CD4-positive, alpha-beta T cell treated with Interleukin-4 for 1 hour (primary cell): ENCODE measurements at regions not wholly inside any gene's neighbourhood (a gene's known extent, or its start where the extent isn't known, plus 50 kb on each side); places are given as distances from the start of the nearest gene placed in this dataset.
A peak's percentile ranks its signal among the peaks of the same experiment; 100 is the strongest.
"Not testable (repeated sequence)": the region's sequence is repeated elsewhere in the genome, so short reads cannot be mapped to it uniquely, and the experiment has no call there.

Source experiments
- DNase-seq, 2 donors: peaks; one replicate each; pipeline ENCODE4 v3.0.0-alpha.2; 2020 to 2022

DNA sequence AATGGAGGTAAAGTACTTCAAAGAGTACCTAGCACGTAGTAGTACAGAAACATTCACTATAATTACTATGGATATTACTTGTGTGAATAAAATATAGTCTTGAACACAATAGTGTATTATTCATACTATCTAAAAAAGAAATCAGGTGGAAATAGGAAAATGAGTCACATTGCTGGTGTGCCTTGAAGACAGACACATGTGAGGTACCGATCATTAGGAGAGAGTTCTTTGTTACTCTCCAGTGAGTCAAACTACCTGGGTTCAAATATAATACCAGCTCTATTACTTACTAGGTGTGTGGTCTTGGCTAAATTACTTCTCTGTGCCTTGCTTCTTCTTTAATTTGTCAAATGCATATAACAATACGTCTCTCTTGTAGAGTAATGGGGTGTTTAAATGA lies 50.8 kb upstream of the BEND6 start:
- no peak for DNase-seq

DNA sequence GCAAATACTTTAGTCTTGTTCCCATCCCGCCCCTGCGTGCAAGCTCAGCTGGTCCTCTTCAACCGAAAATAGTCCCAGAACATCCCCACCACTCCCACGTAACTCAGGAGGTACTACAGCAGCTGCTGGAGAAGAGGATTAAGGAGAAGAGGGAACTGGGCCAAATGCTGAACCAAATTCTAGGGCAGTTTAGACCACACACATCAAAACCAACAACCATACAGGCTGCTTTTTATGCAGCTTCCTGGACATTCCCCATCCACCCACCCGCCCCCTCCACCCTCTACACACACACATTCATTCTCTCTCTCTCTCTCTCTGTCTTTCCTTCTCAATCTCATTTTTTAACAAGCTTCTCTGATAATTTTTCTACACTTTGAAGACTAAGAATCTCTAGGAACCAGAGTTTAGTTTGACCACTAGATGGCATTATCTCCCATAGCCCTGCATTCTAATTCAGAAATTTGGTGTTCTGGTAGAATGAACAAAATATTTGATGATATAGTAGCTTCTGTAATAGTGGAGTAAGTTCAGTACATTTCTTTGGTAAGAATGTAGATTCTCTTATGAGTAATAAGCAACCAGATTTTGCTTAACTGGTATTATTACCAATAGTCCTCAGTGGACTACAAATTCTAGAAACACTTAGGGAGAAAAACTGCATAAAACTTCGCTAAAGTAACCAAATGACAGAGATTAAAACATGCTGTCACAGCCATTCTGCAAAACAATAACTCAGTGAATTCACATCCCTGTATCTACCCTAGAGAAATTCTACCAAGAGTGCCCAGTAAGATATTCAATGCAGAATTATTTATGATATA lies 52.1 kb upstream of the BEND6 start:
- peak in 1 of 2 donors; percentile 49 for DNase-seq

DNA sequence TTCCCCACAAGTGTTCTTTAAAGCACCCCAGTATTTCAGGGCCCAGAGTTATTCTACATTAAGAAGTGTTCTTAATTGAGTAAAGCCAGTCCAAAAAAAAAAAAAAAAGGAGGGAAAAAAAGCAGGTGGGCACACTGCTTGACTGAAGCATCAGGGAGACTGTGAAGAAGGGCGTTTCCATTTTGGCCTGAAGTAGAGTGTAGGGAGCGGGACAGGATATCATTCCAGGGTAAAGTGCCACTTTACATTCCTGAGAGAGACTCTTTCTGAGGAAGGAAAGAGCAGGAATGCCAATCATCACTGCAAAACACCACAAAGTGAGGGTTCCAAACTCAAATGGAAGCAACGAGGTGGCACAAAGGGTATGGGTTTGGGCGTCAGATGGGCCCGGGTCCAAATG lies 54.1 kb upstream of the BEND6 start:
- DNase-seq = no peak

DNA sequence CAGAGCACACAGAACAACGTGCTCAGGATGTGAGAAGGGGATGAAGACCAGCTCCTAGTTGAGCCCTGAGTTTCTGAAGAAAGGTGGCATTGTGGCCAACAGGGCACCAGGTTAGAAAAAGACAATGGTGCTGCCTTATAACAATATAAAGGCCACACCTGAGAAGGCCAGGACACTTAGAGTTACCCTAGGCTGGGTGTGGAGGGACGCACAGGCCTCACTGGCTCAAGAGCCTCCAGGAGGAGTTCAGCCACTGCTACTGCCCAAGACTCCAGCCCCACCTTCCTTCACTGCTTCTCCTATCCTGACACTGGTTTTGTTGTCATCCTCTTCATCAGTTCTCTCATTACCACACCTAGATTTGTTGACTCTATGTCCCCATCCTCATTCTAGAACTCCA lies 55.2 kb upstream of the BEND6 start:
- DNase-seq = no peak

DNA sequence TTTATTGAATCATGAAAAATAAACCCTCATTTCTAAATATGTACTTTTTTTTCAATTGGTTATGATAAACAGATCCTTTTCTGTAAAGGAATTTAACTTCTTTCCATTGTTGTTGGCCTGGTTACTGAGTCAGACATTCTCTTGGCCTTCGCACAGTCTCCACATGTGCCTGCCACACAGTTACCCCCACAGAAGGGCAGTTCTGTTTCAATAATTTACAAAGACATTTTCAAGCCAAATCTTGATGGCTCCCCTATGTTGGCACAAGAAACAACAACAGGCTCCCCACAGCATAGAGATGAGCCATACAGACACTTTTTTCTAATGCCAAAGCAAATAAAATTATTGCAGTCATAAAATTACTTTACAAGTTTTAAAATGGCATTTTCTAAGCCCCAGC lies 55.6 kb upstream of the BEND6 start:
- no peak for DNase-seq

DNA sequence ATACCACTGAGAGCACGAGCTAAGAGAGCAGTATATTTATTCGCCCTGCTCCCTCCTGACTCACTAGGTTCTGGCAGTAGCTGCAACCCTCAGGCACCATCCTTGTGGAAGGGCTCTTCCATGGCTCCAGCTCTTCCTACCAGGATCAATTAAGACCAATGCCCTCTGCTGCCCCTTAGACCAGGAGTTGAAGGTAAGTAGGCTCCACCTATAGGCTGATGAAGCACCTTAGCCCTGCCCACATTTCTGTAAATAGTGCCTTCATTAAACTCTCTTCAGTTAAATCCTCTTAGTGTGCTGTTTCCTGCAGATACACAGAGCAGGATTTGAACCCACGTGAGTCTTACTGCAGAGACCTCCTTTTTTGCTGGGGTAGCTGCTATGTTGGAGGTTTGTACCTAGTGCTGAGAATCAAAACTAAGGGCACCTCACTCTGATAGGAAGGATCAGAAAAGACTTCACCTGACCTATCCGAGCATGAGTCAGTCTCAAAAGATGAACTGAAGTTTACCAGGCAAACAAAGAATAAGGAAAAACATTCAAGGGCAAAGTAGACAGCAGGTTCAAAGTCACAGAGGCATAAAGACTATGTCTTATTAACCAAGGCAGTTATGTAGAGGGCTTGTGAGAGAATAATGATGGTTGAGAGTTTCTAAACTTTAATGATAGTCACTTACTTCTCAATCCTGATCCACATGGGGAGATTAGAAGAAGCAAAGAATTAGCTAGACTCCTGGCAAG lies 56.9 kb upstream of the BEND6 start:
- DNase-seq = no peak

DNA sequence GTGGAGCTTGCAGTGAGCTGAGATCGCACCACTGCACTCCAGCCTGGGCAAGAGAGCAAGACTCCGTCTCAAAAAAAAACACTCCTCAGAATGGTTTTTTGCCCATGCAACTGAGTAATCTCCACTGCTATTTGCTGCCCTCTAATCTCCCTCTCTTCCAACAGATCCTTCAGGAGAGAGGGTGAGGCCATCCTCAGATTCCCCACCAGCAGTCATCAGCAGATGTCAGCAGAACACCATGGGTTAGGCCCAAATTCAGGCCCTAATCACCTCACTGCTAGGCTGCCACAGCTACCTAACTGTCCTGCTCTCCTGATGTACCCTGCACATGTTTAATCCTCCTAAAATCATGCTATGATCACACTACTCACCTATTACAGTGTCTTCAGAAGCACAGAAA lies 63.2 kb upstream of the BEND6 start:
- DNase-seq = no peak

DNA sequence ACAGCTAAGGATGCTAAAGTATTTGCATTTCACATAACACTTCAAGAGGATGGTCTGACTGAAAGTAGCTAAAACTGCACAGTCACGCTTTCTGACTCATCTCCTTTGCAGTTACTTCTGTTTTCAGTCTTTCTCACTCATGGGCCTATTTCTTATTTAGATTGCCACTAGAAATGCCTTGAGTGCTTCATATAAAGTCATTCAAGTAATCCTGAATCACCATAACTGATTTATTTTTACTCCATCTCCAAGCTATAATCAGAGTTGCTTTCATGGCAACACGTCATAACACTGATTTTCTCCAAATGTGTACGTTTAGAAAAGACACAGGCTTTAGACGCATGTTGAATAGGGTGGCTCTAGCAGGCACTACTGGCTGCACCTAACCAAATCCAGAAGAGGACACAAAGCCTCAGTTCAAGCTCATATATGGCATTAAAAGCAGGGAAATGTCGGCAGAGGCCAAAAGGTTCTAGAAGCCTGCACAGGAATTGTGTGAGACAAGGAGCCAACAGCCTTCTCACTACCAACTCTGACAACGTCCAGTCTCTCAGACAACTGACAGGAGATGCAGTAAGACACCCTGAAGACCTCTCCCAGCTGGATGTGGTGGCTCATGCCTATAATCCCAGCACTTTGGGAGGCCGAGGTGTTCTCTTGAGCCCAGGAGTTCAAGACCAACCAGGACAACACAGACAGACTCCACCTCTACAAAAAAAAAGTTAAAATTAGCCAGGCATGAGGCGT lies 64.1 kb upstream of the BEND6 start:
- no peak for DNase-seq

DNA sequence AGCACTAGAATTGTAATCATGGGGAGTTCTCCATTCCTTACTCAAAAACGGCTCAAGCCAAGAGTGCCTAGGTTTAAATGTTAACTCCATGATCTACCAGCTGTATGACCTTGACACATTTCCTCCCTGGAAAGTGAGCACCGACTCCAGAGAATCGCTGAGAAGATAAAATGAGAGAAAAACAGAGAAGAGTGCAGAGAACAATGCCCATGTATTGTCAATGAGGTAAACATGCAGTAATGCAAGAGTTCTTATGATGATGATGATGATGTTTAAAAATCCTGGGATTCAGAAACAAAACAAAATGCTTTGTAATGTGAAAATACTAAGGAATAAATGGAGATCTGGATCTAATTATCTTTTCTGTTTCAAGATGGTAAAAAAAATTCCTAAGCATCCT lies 64.8 kb upstream of the BEND6 start:
- DNase-seq = no peak

DNA sequence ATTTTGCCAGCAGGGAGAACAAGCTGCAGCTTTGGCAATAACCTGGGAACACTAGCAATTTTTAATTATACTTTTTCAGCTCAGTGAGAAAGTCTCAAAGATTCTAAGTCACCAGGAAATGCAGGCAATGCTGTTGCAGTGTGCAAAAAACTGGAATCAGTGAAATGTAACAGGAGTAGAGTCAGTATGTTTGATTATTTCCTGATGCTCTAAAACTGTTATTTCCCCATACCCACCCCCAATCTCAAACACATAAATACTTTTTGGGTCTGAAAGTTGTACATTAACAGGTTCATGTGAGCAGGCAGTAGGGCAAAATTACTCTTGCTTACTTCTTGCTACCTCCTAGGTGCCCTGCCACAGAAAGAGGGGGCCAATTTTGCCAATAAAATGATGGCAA lies 65.4 kb upstream of the BEND6 start:
- no peak for DNase-seq

DNA sequence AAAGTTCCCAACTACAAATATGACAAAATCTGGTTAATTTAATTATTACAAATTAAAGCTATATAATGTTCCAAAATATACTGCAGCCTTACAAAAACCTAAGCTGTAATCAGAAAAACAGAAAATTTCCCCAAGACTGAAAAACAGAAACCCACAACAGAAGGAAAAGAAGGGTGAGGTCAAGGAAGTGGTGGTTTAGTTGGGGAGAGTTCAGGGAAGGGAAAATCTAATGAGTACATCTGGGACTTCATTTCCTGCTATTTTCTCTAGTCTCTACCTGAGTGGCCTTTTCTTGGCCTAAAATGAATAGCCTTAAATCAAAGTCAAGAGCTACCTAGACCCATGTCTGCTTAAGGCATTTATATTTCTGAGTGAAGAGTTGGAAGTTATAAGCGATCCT lies 66.2 kb upstream of the BEND6 start:
- no peak for DNase-seq

DNA sequence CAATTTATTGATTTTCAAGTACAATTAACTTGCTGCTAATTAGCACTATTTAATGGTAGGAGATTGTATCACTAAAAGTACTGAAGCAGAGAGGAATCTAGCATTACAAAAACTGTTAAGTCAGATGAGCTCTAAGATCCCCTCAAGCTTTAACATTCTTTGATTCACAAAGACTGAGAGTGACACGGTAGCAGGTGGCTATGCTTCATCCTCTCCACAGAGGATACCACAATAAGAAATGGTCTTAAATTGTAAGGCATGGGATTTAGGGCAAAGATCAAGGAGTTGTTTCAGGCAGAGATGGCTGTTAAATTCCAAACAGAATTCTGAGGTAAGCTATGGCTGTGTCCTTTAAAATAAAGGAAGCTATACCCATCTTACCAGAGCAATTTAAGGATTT lies 67.8 kb upstream of the BEND6 start:
- no peak for DNase-seq

DNA sequence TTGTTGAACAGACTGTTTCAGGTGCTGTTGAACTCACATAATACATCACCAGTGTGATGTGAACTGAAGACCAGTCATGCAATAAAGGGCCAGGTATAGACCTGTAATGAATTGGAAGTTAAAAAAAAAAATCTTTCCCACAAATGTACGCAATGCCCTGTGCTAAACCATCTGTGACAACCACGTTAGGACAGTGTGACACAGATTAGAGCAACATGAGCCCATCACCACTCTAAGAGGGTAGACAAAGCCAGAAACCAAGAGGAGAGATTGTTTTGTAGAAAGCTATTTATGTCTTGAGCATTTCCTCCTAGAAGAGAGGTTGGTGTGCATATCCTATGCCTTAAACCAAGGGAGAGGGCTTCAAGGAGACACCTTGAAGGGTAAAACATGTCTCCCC lies 77.0 kb upstream of the BEND6 start:
- no peak for DNase-seq

DNA sequence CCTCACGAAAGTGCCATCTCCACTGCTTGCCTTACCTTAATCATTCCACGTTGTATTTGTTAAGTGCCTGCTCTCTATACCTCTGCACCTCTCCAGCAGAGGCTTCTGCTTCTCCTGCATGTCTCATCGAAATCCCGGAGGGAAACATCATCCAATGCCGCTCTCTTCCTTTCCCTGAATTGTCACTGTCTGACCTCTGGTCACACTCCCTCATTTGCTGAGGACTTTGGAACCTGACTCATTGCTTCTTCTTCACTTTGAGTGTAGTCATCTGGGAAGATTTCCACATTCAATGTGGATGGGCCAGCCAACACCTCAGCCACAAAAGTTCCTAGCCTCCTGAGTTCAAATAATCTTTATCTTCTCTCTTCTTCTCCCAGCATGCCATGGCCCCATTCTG lies 78.9 kb upstream of the BEND6 start:
- DNase-seq = no peak

DNA sequence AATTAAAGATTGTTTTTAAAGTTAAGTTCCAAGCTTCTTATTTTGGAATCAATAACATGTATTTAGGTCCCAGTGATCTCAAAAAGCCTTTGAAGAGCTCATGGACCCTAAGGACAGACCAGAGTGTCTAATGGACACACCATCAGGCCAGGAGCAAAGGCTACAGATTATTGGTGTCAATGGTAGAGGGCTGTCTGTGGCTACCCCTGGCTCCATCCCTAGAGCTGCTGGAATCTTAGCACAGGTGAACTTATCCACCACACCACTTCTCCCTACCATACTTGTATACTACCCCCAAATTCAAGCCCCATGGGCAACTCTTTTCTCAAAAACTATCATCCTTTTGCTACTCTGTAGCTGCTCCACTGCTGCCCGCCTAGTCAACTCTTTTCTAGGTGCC lies 79.4 kb upstream of the BEND6 start:
- no peak for DNase-seq

DNA sequence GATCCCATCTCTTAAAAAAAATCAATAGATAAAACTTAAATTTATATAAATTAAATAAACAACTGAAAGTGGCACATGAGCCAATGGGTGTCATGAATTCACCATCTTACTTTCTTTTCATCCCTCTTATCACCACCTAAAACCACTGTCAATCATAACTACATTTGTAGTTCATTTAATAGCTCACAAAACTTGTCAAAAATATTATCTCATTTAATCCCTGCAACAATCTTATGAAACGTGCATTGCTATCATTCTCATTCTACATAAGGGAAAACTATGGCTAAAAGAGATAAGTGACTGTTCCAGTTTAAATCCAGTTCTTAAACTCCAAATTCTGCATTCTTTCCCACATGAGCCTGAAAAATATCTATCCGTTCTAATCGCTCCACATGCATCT lies 80.6 kb upstream of the BEND6 start:
- no peak for DNase-seq

DNA sequence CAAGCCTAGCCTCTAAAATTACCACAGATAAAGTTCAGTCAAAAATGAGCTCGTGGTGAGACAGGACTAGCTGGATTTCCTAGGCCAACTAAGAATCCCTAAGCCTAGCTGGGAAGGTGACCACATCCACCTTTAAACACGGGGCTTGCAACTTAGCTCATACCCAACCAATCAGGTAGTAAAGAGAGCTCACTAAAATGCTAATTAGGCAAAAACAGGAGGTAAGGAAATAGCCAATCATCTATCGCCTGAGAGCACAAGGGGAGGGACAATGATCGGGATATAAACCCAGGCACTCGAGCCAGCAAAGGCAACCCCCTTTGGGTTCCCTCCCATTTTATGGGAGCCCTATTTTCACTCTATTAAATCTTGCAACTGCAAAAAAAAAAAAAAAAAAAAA lies 84.9 kb upstream of the BEND6 start:
- not testable (repeated sequence) for DNase-seq

DNA sequence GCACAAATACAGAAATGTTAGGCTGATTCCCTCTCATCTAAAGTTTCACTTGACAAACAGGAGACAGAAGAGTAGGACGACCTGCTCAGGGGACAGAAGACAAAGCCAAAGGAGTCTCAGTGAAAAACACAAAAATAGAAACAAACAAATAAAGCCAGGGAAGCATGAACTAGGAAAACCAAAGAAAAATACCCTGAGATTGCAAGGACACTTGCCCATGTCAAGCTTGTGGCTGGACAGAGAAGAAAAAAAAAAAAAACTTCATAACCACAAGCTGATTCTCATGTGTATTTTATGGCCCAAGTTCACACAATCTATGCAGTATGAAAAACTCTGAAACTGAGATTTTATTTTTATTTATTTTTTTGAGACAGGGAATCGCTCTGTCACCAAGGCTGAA lies 85.6 kb upstream of the BEND6 start:
- DNase-seq = no peak

DNA sequence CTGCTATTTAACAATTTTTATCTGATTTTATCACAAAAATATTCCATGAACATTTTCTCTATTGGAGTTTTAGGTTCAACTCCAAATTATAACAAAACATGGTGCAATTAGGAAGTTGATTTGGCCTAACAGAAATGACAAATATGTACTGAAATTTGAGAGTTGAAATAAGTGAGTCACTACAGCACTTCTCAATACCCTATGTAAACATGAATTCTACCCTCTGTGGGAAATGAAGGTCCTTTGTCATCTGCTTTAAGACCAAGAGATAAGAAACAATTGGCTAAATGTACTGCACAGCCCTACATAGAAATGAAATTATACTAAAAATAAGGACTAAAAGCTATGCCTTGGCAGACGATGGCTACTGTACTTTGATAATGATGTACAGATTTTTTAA lies 86.2 kb upstream of the BEND6 start:
- no peak for DNase-seq

DNA sequence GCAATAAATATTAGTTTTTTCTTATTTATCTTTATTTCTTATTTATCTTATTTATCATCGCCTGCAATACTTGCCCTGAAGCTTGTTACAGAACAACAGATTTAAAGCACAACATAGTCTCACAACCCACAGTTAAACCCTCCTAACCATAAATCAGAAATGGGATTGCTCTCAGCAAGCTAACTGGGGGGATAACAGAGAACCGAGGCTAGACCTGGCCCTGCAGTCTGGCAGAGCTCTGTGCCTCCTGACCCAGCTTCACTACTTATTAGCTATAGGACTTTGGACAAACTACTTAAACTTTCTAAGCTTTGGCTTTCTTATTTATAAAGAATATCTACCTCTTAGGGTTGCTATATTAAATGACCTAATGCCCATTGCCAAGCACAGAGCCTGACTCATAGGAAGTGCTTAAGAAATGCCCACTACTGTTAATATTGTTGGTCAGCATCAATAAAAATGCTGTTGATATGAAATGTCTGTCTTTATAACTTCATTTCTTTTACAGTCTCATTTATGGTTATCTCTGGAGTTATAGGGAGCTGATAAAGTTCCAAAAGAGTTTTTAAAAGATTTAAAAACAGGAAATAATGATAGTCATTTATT lies 87.9 kb upstream of the BEND6 start:
- no peak for DNase-seq

DNA sequence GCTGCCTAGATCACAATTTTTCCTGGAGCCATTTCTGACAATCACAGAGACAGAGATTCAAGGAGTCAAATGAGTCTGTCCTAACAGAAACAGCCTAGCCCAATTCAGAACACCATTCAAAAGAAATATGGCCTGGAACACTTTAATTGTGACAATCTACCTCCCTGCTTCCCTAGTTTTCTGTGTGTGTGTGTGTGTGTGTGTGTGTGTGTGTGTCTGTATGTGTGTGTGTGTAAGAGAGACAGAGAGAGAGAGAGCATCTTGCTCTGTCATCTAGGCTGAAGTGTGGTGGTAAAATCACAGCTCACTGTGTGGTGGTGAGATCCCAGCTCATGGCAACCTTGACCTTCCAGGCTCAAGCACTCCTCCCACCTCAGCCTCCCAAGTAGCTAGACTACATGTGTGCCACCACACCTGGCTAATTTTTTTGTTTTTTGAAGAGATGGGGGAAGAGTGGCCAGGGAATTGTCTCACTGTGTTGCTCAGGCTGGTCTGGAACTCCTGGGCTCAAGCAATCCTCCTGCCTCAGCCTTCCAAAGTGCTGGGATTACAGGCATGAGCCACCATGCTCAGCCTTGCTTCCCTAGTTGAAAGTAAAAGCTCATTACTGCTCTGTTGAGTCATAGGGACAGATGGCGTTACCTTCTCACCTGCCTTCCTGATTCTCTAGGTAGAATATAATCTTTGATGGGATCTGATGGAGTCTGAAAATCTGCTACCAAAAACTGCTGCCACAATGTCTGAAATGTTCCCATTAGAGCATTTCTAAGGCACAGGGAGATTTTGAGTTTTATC lies 89.6 kb upstream of the BEND6 start:
- no peak for DNase-seq

DNA sequence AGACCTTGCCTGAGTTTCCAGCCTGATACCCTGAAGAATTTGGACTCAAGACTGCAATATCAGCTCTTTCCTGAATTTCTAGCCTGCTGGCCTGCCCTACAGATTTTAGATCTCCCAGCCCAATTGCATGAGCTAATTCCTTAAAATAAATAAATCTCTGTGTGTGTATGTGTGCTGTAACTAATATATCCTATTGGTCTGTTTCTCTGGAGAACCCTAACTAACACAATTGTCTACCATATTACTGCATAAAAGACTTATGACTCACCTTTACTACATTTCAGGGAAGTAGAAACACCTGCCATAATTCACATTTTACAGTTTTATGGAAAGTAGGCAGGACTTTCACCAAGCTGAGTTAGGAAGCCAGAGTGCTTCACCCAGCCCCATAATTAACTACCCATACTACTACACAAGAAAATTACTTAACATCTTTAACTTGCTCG lies 90.7 kb upstream of the BEND6 start:
- no peak for DNase-seq

DNA sequence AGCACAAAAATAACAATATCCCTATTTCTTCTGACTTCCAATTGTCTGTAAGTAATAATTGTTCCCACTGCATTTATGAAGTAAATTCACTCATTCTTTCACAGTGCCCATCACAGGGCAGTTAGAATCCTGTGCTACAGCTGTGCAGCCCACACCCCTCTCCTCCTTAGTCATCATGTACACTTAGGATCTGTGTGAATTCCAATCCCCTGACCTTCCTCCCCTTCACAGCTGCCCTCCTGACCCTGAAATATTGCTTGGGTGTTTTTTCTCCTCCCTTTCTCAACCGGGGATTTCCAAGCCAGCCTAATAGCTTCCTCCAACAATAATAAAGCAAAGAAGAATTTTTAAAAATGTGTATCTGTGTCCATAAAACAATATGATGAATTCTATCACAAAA lies 91.5 kb upstream of the BEND6 start:
- no peak for DNase-seq
